Transverse colon (tissue), 1 donor: ENCODE measurements at regions not wholly inside any gene's neighbourhood (a gene's known extent, or its start where the extent isn't known, plus 50 kb on each side); places are given as distances from the start of the nearest gene placed in this dataset.

Experiments used
- EP300 ChIP-seq: sonication (generic); formaldehyde crosslinking; IDR thresholded peaks from one replicate; pipeline ENCODE4 v1.6.1; 2017; ENCODE audit warnings: antibody characterized with exemption, low read depth
- POLR2A ChIP-seq: fragments of 450-650 bp; IDR thresholded peaks from one replicate; pipeline ENCODE4 v1.6.1; 2016; ENCODE audit warnings: antibody characterized with exemption, mild to moderate bottlenecking, moderate library complexity

DNA sequence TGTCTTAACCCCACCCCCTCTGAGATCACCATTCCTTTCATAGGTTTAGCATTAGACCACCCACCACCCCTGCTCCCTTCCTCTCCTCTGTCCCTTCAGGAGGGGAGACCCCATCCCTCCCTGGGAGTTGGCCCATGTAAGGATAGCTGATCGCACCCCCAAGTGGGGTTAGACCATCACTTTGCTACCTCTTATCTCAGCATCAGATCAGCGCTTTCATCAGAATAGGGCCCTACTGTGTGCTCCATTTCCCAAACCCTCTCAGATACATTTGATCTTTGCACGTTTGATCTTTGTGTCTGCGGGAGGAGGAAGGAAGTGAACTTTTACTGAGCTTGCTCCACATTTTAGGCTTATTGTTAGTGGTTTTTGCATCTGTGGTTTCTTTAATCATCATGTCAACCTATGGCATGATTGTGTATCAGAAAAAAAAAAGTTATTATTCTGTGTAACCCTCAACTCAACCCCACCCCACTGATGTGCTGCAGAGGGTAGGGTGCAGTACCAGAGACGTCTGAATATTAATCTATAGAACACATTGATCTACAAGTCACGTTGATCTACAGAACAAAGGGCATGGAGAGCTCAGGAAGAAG, 81.2 kb downstream of the PDCL3 start:
- TF ChIP-seq POLR2A, result no peak
- TF ChIP-seq EP300, result no peak
